ENCODE measurements at regions not wholly inside any gene's neighbourhood (a gene's known extent, or its start where the extent isn't known, plus 50 kb on each side); places are given as distances from the start of the nearest gene placed in this dataset.

- TF ChIP-seq, protein P1, sequence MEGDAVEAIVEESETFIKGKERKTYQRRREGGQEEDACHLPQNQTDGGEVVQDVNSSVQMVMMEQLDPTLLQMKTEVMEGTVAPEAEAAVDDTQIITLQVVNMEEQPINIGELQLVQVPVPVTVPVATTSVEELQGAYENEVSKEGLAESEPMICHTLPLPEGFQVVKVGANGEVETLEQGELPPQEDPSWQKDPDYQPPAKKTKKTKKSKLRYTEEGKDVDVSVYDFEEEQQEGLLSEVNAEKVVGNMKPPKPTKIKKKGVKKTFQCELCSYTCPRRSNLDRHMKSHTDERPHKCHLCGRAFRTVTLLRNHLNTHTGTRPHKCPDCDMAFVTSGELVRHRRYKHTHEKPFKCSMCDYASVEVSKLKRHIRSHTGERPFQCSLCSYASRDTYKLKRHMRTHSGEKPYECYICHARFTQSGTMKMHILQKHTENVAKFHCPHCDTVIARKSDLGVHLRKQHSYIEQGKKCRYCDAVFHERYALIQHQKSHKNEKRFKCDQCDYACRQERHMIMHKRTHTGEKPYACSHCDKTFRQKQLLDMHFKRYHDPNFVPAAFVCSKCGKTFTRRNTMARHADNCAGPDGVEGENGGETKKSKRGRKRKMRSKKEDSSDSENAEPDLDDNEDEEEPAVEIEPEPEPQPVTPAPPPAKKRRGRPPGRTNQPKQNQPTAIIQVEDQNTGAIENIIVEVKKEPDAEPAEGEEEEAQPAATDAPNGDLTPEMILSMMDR (IDR thresholded peaks at IDR 0.05) = no peak
- no peak for TF ChIP-seq POLR2A (IDR thresholded peaks at IDR 0.05)
These were observed 217.0 kb downstream of the SPP2 start for GRCh38 chr2:234267534-234267933.

Measured in prostate gland (tissue), 2 donors.